ENCODE measurements at regions not wholly inside any gene's neighbourhood (a gene's known extent, or its start where the extent isn't known, plus 50 kb on each side); places are given as distances from the start of the nearest gene placed in this dataset.

GRCh38 chr5:125160787-125161502 is 414.5 kb upstream of the ZNF608 start:
- ChIA-PET POLR2A (no interaction called here), CTCF (no interaction called here)
- 45% methylated on average over 10 of the region's 10 CpGs for WGBS (ENCODE audit: missing lambda C conversion rate)
- FAIRE-seq = no peak
- Histone ChIP-seq H3K9me3 (0 out of 3 replicates have a peak, but pooled peaks cover 6% of the 10 kb centered on the region), H3K4me3 (no peak overlapping the region), H3K4me1 (no peaks in the 10 kb centered on the region), H3K4me2 (no peak overlapping the region), H3K27ac (no peak overlapping the region)
- no peak for DNase-seq (ENCODE audit: low read depth in 1 of 2, low spot score in 1 of 2)
- ATAC-seq = no peak
- TF ChIP-seq KDM1A (IDR thresholded peaks at IDR 0.05; ENCODE audit: low read depth) (no peak), GATA3 (IDR thresholded peaks at IDR 0.05; ENCODE audit: borderline replicate concordance) (no peak), PHF8 (IDR thresholded peaks at IDR 0.05; ENCODE audit: borderline replicate concordance, low read depth) (no peak), HMGXB4 (CRISPR knock-in tag; IDR thresholded peaks at IDR 0.05; ENCODE audit: borderline replicate concordance) (no peak), SMC3 (IDR thresholded peaks at IDR 0.05) (no peak), POLR2A (IDR thresholded peaks at IDR 0.05; ENCODE audit: low read length) (no peak)
- TF ChIP-seq, protein P1, sequence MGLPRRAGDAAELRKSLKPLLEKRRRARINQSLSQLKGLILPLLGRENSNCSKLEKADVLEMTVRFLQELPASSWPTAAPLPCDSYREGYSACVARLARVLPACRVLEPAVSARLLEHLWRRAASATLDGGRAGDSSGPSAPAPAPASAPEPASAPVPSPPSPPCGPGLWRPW (IDR thresholded peaks at IDR 0.05) = no peak

GRCh38 chr5:125162714-125163113 is 416.3 kb upstream of the ZNF608 start:
- TF ChIP-seq EP300 (IDR thresholded peaks at IDR 0.05) (no peak), POLR2AphosphoS2 (conservative IDR thresholded peaks at IDR 0.05; ENCODE audit: low read length) (no peak), CBX8 (IDR thresholded peaks at IDR 0.05) (no peak), ZFP36 (IDR thresholded peaks at IDR 0.05; ENCODE audit: borderline replicate concordance, partially characterized antibody) (no peak), FOXS1 (CRISPR knock-in tag; IDR thresholded peaks at IDR 0.05) (no peak), MAFK (IDR thresholded peaks at IDR 0.05; ENCODE audit: partially characterized antibody) (no peak), POLR2A (IDR thresholded peaks at IDR 0.05; ENCODE audit: low read length) (no peak), CTCF (IDR thresholded peaks at IDR 0.05) (no peak)
- no peaks in the 10 kb centered on the region for H3K4me1 ChIP-seq
- no peak overlapping the region for H3K4me2 ChIP-seq
- peaks cover 10% of the 10 kb centered on the region; the same call in 1 of the 3 replicates for H3K9me3 ChIP-seq
- no peak overlapping the region for H3K4me3 ChIP-seq
- FAIRE-seq (no peak), ATAC-seq (no peak), DNase-seq (ENCODE audit: low read depth in 1 of 2, low spot score in 1 of 2) (no peak)
- 63% methylated on average over 1 of the region's 1 CpG for WGBS (ENCODE audit: missing lambda C conversion rate)
- POLR2A ChIA-PET = no interaction called here
- CTCF ChIA-PET = no interaction called here
- no peak overlapping the region for H3K27ac ChIP-seq

DNA sequence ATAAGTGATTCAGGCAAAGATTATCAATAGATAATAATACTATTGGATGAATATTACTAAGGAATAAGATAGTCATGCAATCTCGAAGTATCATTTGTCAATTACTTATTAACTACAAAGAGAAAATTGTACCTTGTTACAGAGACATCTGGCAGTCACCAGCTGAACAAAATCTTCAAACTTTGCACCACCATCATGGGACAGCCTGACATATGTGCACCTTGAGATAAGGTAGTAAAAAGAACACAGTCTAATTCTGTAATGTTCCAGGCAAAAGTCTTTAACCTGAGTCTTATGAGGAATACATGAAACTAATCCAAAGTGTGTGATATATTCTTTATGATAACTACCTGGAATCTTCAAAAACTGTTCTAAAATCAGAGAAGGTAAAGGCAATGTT is 423.0 kb upstream of the ZNF608 start:
- H3K4me3 ChIP-seq = no peak overlapping the region
- 0% methylated on average over 1 of the region's 1 CpG for WGBS (ENCODE audit: missing lambda C conversion rate)
- ATAC-seq (no peak), FAIRE-seq (no peak), DNase-seq (ENCODE audit: low read depth in 1 of 2, low spot score in 1 of 2) (no peak)
- H3K9me3 ChIP-seq = peaks cover 7% of the 10 kb centered on the region; the same call in 1 of the 3 replicates
- POLR2A ChIA-PET = no interaction called here
- CTCF ChIA-PET = no interaction called here
- no peak overlapping the region for H3K4me2 ChIP-seq
- H3K4me1 ChIP-seq = no peaks in the 10 kb centered on the region
- H3K27ac ChIP-seq = no peak overlapping the region
- TF ChIP-seq EP300 (IDR thresholded peaks at IDR 0.05) (no peak), SMC3 (IDR thresholded peaks at IDR 0.05) (no peak), E2F6 (IDR thresholded peaks at IDR 0.05; ENCODE audit: borderline replicate concordance, low read depth) (no peak), BHLHE40 (IDR thresholded peaks at IDR 0.05; ENCODE audit: low read depth, low read length) (no peak), CBX8 (IDR thresholded peaks at IDR 0.05) (no peak), RFX5 (IDR thresholded peaks at IDR 0.05) (no peak), ZFP36 (IDR thresholded peaks at IDR 0.05; ENCODE audit: borderline replicate concordance, partially characterized antibody) (no peak), PBX3 (IDR thresholded peaks at IDR 0.05) (no peak), CHD4 (IDR thresholded peaks at IDR 0.05; ENCODE audit: borderline replicate concordance) (no peak), SREBF2 (IDR thresholded peaks at IDR 0.05) (no peak), HOXB5 (CRISPR knock-in tag; IDR thresholded peaks at IDR 0.05) (no peak), HDAC2 (IDR thresholded peaks at IDR 0.05) (no peak), CTCF (IDR thresholded peaks at IDR 0.05) (no peak)
